ENCODE measurements at regions not wholly inside any gene's neighbourhood (a gene's known extent, or its start where the extent isn't known, plus 50 kb on each side); places are given as distances from the start of the nearest gene placed in this dataset.

DNA sequence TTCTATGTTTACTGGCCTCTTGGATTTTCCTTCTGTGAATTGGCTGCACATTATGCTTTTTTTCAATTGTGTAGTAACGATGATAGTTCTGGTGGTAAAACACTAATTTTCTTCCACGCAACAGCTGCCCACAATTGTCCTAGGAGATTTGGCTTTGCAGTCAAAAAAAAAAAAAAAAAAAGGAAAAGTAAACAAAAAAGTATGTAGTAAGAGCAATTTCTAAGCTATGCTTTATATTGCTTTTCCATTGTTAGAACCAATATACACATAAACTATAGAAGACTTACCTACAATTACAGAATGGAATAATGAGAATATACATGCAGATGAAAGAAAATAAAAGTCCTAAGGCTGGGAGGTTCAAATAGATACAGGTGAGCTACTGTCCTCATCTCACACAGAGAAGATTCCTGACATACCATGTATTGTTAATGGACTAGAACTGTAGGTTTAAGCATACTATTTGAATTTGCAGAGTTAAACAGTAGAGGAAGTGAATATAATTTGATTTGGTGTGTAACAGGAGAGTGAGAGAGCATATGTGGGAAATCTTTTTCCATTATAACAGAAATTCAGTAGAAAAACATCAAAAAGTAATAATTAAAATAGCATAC, 976.2 kb downstream of the RAB28 start:
- no peak overlapping the region for H3K4me3 ChIP-seq (replicated peaks in 1 of 3; ENCODE audit: low read depth in 2 of 3, low read length in 3 of 3)
- TF ChIP-seq, protein P1, sequence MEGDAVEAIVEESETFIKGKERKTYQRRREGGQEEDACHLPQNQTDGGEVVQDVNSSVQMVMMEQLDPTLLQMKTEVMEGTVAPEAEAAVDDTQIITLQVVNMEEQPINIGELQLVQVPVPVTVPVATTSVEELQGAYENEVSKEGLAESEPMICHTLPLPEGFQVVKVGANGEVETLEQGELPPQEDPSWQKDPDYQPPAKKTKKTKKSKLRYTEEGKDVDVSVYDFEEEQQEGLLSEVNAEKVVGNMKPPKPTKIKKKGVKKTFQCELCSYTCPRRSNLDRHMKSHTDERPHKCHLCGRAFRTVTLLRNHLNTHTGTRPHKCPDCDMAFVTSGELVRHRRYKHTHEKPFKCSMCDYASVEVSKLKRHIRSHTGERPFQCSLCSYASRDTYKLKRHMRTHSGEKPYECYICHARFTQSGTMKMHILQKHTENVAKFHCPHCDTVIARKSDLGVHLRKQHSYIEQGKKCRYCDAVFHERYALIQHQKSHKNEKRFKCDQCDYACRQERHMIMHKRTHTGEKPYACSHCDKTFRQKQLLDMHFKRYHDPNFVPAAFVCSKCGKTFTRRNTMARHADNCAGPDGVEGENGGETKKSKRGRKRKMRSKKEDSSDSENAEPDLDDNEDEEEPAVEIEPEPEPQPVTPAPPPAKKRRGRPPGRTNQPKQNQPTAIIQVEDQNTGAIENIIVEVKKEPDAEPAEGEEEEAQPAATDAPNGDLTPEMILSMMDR (IDR thresholded peaks at IDR 0.05), result no peak
- no peaks in the 10 kb centered on the region for H3K27me3 ChIP-seq (ENCODE audit: control insufficient read depth in 2 of 2, insufficient read depth in 2 of 2, low read length in 2 of 2)
- no peak overlapping the region for H2AFZ ChIP-seq (ENCODE audit: insufficient read depth, low read depth, low read length, poor library complexity, severe bottlenecking)
- intact Hi-C loops (cut with micrococcal nuclease), result no loop called here
- no peaks in the 10 kb centered on the region for H3K4me1 Mint-ChIP-seq
- H3K36me3 Mint-ChIP-seq, result no peaks in the 10 kb centered on the region
- 100% methylated on average over 1 of the region's 2 CpGs for WGBS (ENCODE audit: insufficient coverage)
- no peak overlapping the region for H3K4me2 ChIP-seq (replicated peaks; ENCODE audit: extremely low read depth, low read length, poor library complexity, severe bottlenecking)
- DNase-seq, result no peak
- H3K9me3 Mint-ChIP-seq, result peaks cover 0 to 17% (median 5%) of the 10 kb centered on the region in 7 donors
- no peaks in the 10 kb centered on the region for H4K20me1 ChIP-seq (ENCODE audit: insufficient read depth, low read length)
- no peak overlapping the region for H3K4me3 Mint-ChIP-seq
- H3K27ac Mint-ChIP-seq, result no peak overlapping the region
- H3K9me3 ChIP-seq (replicated peaks in 1 of 2; ENCODE audit: control insufficient read depth in 1 of 2, insufficient read depth in 1 of 2, low read length in 2 of 2), result peaks cover 3 to 5% of the 10 kb centered on the region in 2 donors
- H3K79me2 ChIP-seq (ENCODE audit: insufficient read depth, low read length), result no peaks in the 10 kb centered on the region
- H3K9ac ChIP-seq (ENCODE audit: insufficient read depth, low read length, poor library complexity, severe bottlenecking), result no peak overlapping the region
- H3K27ac ChIP-seq (ENCODE audit: low read depth in 1 of 2, low read length in 2 of 2), result no peak overlapping the region
- H3K36me3 ChIP-seq (replicated peaks in 1 of 2; ENCODE audit: control insufficient read depth in 1 of 2, insufficient read depth in 2 of 2, low read length in 2 of 2), result no peaks in the 10 kb centered on the region
- peaks cover 0 to 2% (median 0%) of the 10 kb centered on the region in 3 donors for H3K27me3 Mint-ChIP-seq (ENCODE audit: low read depth in 3 of 3)
- H3K4me1 ChIP-seq (ENCODE audit: control insufficient read depth in 1 of 2, insufficient read depth in 2 of 2, low read length in 2 of 2), result no peaks in the 10 kb centered on the region

DNA sequence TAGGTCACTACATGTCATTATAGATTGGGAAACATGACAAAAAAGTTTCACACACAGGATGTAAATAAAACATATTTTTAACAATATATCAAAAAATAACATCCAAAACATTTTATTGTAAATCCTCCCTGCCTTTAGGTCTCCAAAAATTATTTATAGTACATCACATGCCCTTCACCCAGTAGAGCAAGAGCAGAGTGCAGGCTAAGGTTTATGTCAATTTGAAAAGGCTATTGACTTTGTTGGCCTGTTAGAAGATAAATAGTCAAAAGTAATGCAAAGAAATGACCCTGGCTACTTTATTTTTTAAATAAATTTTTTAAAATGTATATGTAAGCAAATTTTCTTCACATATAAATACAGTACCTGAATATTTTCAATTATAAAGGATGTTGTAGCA, 983.7 kb downstream of the RAB28 start:
- H4K20me1 ChIP-seq (ENCODE audit: insufficient read depth, low read length), result no peaks in the 10 kb centered on the region
- Mint-ChIP-seq H3K27me3 (ENCODE audit: low read depth in 3 of 3) (peaks cover 0 to 2% (median 0%) of the 10 kb centered on the region in 3 donors), H3K36me3 (no peaks in the 10 kb centered on the region), H3K27ac (no peak overlapping the region), H3K4me3 (no peak overlapping the region), H3K9me3 (peaks cover 0 to 22% (median 6%) of the 10 kb centered on the region in 7 donors), H3K4me1 (no peaks in the 10 kb centered on the region)
- H3K9me3 ChIP-seq (replicated peaks in 1 of 2; ENCODE audit: control insufficient read depth in 1 of 2, insufficient read depth in 1 of 2, low read length in 2 of 2), result peaks cover 6 to 8% of the 10 kb centered on the region in 2 donors
- H3K36me3 ChIP-seq (replicated peaks in 1 of 2; ENCODE audit: control insufficient read depth in 1 of 2, insufficient read depth in 2 of 2, low read length in 2 of 2), result no peaks in the 10 kb centered on the region
- no peak overlapping the region for H3K4me3 ChIP-seq (replicated peaks in 1 of 3; ENCODE audit: low read depth in 2 of 3, low read length in 3 of 3)
- H3K79me2 ChIP-seq (ENCODE audit: insufficient read depth, low read length), result no peaks in the 10 kb centered on the region
- no peak overlapping the region for H2AFZ ChIP-seq (ENCODE audit: insufficient read depth, low read depth, low read length, poor library complexity, severe bottlenecking)
- no peak overlapping the region for H3K9ac ChIP-seq (ENCODE audit: insufficient read depth, low read length, poor library complexity, severe bottlenecking)
- DNase-seq, result no peak
- H3K27me3 ChIP-seq (ENCODE audit: control insufficient read depth in 2 of 2, insufficient read depth in 2 of 2, low read length in 2 of 2), result no peaks in the 10 kb centered on the region
- TF ChIP-seq, protein P1 (IDR thresholded peaks at IDR 0.05), result no peak
- intact Hi-C loops (cut with micrococcal nuclease), result no loop called here
- H3K27ac ChIP-seq (ENCODE audit: low read depth in 1 of 2, low read length in 2 of 2), result no peak overlapping the region
- no peaks in the 10 kb centered on the region for H3K4me1 ChIP-seq (ENCODE audit: control insufficient read depth in 1 of 2, insufficient read depth in 2 of 2, low read length in 2 of 2)
- H3K4me2 ChIP-seq (replicated peaks; ENCODE audit: extremely low read depth, low read length, poor library complexity, severe bottlenecking), result no peak overlapping the region
